OCI-LY7 (cell line): ENCODE measurements at regions not wholly inside any gene's neighbourhood (a gene's known extent, or its start where the extent isn't known, plus 50 kb on each side); places are given as distances from the start of the nearest gene placed in this dataset.

Experiments
- EZH2phosphoT487 ChIP-seq: fragments of 200-600 bp; sonication (generic); IDR thresholded peaks from 2 replicates; pipeline ENCODE4 v1.6.1; 2018; ENCODE audit warnings: low read depth, borderline replicate concordance, mild to moderate bottlenecking, mixed run types, antibody characterized with exemption, low read length, moderate library complexity, mixed read lengths
- TF ChIP-seq, protein P1 (sequence below): fragments of 200-600 bp; sonication (generic); conservative IDR thresholded peaks from 2 replicates; pipeline ENCODE4 v1.5.1; 2014; ENCODE audit warnings: mild to moderate bottlenecking, antibody characterized with exemption, low read length, moderate library complexity, mixed read lengths

DNA sequence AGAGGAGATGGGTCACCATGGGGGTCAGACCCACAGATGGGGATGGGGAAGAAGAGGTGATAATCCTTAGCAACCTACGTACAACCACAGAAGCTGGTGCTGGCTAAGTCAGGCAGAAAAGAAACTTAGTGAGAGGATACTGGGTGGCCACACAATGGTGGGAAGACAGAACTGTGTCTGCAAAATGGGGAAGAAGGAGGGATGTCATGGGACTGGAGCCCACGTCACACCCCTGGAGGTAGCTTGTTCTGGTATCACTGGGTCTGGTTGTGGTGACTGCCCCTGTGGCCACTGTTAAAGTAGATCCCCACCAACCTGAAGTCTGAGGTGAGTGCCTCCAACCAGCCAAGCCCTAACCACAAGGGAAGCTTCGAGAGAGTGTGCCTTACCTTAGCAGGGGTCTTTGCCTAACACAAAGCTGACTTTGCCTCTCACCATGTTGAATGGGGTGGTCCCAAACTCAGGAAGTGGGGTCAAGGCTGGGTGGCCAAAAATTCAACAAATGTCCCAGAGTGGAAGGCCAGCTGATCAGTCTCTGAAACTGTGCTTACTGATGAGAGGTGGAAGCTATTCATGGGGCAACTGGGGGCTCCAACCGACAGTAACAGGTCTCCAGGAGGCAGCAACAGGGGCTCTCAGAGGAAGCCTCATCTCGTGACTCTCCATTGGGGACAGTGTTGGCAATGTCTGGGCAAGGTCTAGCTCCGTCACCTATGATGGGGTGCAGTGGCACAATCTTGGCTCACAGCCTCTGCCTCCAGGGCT is 64.8 kb upstream of the SLC1A4 start:
- TF ChIP-seq, protein P1, sequence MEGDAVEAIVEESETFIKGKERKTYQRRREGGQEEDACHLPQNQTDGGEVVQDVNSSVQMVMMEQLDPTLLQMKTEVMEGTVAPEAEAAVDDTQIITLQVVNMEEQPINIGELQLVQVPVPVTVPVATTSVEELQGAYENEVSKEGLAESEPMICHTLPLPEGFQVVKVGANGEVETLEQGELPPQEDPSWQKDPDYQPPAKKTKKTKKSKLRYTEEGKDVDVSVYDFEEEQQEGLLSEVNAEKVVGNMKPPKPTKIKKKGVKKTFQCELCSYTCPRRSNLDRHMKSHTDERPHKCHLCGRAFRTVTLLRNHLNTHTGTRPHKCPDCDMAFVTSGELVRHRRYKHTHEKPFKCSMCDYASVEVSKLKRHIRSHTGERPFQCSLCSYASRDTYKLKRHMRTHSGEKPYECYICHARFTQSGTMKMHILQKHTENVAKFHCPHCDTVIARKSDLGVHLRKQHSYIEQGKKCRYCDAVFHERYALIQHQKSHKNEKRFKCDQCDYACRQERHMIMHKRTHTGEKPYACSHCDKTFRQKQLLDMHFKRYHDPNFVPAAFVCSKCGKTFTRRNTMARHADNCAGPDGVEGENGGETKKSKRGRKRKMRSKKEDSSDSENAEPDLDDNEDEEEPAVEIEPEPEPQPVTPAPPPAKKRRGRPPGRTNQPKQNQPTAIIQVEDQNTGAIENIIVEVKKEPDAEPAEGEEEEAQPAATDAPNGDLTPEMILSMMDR, result no peak
- TF ChIP-seq EZH2phosphoT487, result no peak
